GM23338 (cell line): ENCODE measurements at regions not wholly inside any gene's neighbourhood (a gene's known extent, or its start where the extent isn't known, plus 50 kb on each side); places are given as distances from the start of the nearest gene placed in this dataset.

Experiments used
- ATAC-seq: fragments of 200-7000 bp; cut with Tn5 transposase; 3 replicates; pipeline ENCODE4 v1.9.1; 2020
- DNase-seq: peaks from one replicate; pipeline ENCODE4 v3.0.0-alpha.2; 2015; ENCODE audit warnings: low spot score
- H2AFZ ChIP-seq: fragments of 200-600 bp; sonication (generic); 2 replicates; pipeline ENCODE4 v1.8.0; 2016; ENCODE audit warnings: antibody characterized with exemption, mild to moderate bottlenecking, moderate library complexity
- H3F3A ChIP-seq: fragments of 200-600 bp; sonication (generic); replicated peaks from 2 replicates; pipeline ENCODE4 v1.8.0; 2017; ENCODE audit warnings: antibody characterized with exemption, mixed run types, low read depth
- H3K27ac ChIP-seq: fragments of 200-600 bp; sonication (generic); 2 replicates; pipeline ENCODE4 v1.6.1; 2016; ENCODE audit warnings: low read depth
- H3K27me3 ChIP-seq: fragments of 200-600 bp; sonication (generic); 2 replicates; pipeline ENCODE4 v1.8.0; 2016; ENCODE audit warnings: mild to moderate bottlenecking, mixed run types, moderate library complexity; ENCODE audit not compliant: insufficient read depth
- H3K36me3 ChIP-seq: fragments of 200-600 bp; sonication (generic); 2 replicates; pipeline ENCODE4 v1.8.0; 2016; ENCODE audit warnings: mild to moderate bottlenecking; ENCODE audit not compliant: insufficient read depth
- H3K4me1 ChIP-seq: fragments of 200-600 bp; sonication (generic); 2 replicates; pipeline ENCODE4 v1.8.0; 2016; ENCODE audit warnings: mild to moderate bottlenecking, moderate library complexity; ENCODE audit not compliant: insufficient read depth
- H3K4me2 ChIP-seq: fragments of 200-600 bp; sonication (generic); 2 replicates; pipeline ENCODE4 v1.7.1; 2017; ENCODE audit warnings: mixed run types
- H3K4me3 ChIP-seq: fragments of 200-600 bp; sonication (generic); 2 replicates; pipeline ENCODE4 v1.6.1; 2016; ENCODE audit warnings: mixed run types
- H3K79me2 ChIP-seq: fragments of 200-600 bp; sonication (generic); replicated peaks from 2 replicates; pipeline ENCODE4 v1.8.0; 2017; ENCODE audit warnings: mild to moderate bottlenecking; ENCODE audit not compliant: insufficient read depth
- H3K9me2 ChIP-seq: fragments of 200-600 bp; sonication (generic); 2 replicates; pipeline ENCODE4 v1.8.0; 2017; ENCODE audit not compliant: insufficient read depth
- H4K20me1 ChIP-seq: fragments of 200-600 bp; sonication (generic); replicated peaks from 2 replicates; pipeline ENCODE4 v1.8.0; 2017; ENCODE audit warnings: mild to moderate bottlenecking; ENCODE audit not compliant: insufficient read depth
- H3K27ac Mint-ChIP-seq: 2 replicates; pipeline ENCODE4 v1.8.0; 2020; ENCODE audit warnings: inconsistent platforms, mild to moderate bottlenecking, moderate library complexity, mixed read lengths
- H3K27me3 Mint-ChIP-seq: 3 replicates; pipeline ENCODE4 v1.8.0; 2022; ENCODE audit warnings: low read depth, mild to moderate bottlenecking, moderate library complexity, mixed read lengths, inconsistent platforms; ENCODE audit not compliant: insufficient read depth, poor library complexity
- H3K36me3 Mint-ChIP-seq: 3 replicates; pipeline ENCODE4 v1.8.0; 2021; ENCODE audit warnings: low read depth, mild to moderate bottlenecking, inconsistent platforms, moderate library complexity, mixed read lengths
- H3K4me1 Mint-ChIP-seq: 3 replicates; pipeline ENCODE4 v1.8.0; 2020; ENCODE audit warnings: mild to moderate bottlenecking, inconsistent platforms, mixed read lengths
- H3K4me3 Mint-ChIP-seq: 3 replicates; pipeline ENCODE4 v1.8.0; 2021; ENCODE audit warnings: moderate library complexity, mild to moderate bottlenecking, inconsistent platforms, mixed read lengths
- H3K9me3 Mint-ChIP-seq: 3 replicates; pipeline ENCODE4 v1.8.0; 2020; ENCODE audit warnings: moderate library complexity, mild to moderate bottlenecking, inconsistent platforms, mixed read lengths
- CREB1 ChIP-seq: fragments of 250-450 bp; sonication (Bioruptor Pico); IDR thresholded peaks from 2 replicates; pipeline ENCODE4 v1.5.0; 2020; ENCODE audit warnings: low read depth, mild to moderate bottlenecking, moderate library complexity
- EZH2 ChIP-seq: fragments of 200-600 bp; sonication (generic); IDR thresholded peaks from one replicate; pipeline ENCODE4 v1.8.0; 2017; ENCODE audit warnings: antibody characterized with exemption, mild to moderate bottlenecking, low read depth; ENCODE audit not compliant: unreplicated experiment
- JUNB ChIP-seq: IDR thresholded peaks from one replicate; pipeline ENCODE4 v1.6.1; 2016; ENCODE audit warnings: antibody characterized with exemption; ENCODE audit not compliant: unreplicated experiment
- NANOG ChIP-seq: IDR thresholded peaks from 2 replicates; pipeline ENCODE4 v1.6.1; 2016; ENCODE audit warnings: antibody characterized with exemption, borderline replicate concordance
- POLR2AphosphoS5 ChIP-seq: IDR thresholded peaks from 2 replicates; pipeline ENCODE4 v1.6.1; 2016; ENCODE audit warnings: antibody characterized with exemption, low read depth
- STAT1 ChIP-seq: IDR thresholded peaks from one replicate; pipeline ENCODE4 v1.6.1; 2016; ENCODE audit warnings: antibody characterized with exemption; ENCODE audit not compliant: unreplicated experiment
- ZNF114 ChIP-seq: fragments of 250-450 bp; sonication (Bioruptor Pico); IDR thresholded peaks from 2 replicates; pipeline ENCODE4 v1.5.0; 2020; ENCODE audit warnings: mild to moderate bottlenecking, moderate library complexity
- ZNF331 ChIP-seq: fragments of 250-450 bp; sonication (Bioruptor Pico); IDR thresholded peaks from 2 replicates; pipeline ENCODE4 v1.5.0; 2020; ENCODE audit warnings: low read depth, mild to moderate bottlenecking, moderate library complexity
- TF ChIP-seq, protein P1 (sequence below): IDR thresholded peaks from 2 replicates; pipeline ENCODE4 v1.6.1; 2016; ENCODE audit warnings: antibody characterized with exemption
- TF ChIP-seq, protein P2 (sequence below): fragments of 250-450 bp; sonication (Bioruptor Pico); IDR thresholded peaks from 2 replicates; pipeline ENCODE4 v1.5.0; 2020; ENCODE audit warnings: mild to moderate bottlenecking, moderate library complexity
- TF ChIP-seq, protein P3 (sequence below), 2 experiments: fragments of 200-600 bp in 1 of 2; sonication (generic) in 1 of 2; conservative IDR thresholded peaks; 2 replicates each; pipeline versions ENCODE4 v1.5.1 to v1.6.1; 2016 to 2017; ENCODE audit warnings: antibody characterized with exemption in 2 of 2, low read depth in 2 of 2, mild to moderate bottlenecking in 2 of 2, moderate library complexity in 1 of 2

DNA sequence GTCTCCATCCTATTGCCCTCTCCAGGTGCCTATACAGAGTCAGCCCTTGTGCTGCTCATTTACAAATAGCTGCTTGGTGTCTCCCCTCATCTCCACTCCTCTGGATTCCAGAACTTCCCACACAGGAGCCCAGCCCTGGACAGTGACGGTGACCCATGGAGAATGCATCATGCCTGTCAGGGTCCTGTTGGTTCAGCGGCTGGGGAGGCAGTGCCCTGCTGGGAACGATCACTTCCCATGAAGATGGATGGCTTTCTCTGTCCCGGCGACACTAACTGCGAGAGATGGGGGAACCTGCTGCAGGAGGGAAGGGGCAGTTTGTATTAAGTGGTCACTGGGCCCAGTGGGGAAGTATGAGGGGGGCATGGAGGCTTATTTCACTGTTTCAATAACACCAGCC lies 395.0 kb upstream of the TBX3 start:
- Histone ChIP-seq H3F3A (no peaks in the 10 kb centered on the region), H4K20me1 (no peaks in the 10 kb centered on the region), H3K4me1 (no peaks in the 10 kb centered on the region), H3K27ac (no peak overlapping the region), H3K27me3 (no peaks in the 10 kb centered on the region), H3K79me2 (no peaks in the 10 kb centered on the region), H3K4me2 (no peak overlapping the region), H3K9me2 (peaks cover 7% of the 10 kb centered on the region), H3K36me3 (no peaks in the 10 kb centered on the region), H2AFZ (no peak overlapping the region), H3K4me3 (no peak overlapping the region)
- H3K4me1 Mint-ChIP-seq = no peaks in the 10 kb centered on the region
- H3K27me3 Mint-ChIP-seq = peaks cover 4% of the 10 kb centered on the region
- ATAC-seq = no peak
- no peaks in the 10 kb centered on the region for H3K36me3 Mint-ChIP-seq
- H3K9me3 Mint-ChIP-seq = no peaks in the 10 kb centered on the region
- TF ChIP-seq JUNB = no peak
- no peak for TF ChIP-seq STAT1
- no peak for TF ChIP-seq NANOG
- TF ChIP-seq, protein P1, sequence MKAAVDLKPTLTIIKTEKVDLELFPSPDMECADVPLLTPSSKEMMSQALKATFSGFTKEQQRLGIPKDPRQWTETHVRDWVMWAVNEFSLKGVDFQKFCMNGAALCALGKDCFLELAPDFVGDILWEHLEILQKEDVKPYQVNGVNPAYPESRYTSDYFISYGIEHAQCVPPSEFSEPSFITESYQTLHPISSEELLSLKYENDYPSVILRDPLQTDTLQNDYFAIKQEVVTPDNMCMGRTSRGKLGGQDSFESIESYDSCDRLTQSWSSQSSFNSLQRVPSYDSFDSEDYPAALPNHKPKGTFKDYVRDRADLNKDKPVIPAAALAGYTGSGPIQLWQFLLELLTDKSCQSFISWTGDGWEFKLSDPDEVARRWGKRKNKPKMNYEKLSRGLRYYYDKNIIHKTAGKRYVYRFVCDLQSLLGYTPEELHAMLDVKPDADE = no peak
- no peak for TF ChIP-seq POLR2AphosphoS5
- TF ChIP-seq, protein P2, sequence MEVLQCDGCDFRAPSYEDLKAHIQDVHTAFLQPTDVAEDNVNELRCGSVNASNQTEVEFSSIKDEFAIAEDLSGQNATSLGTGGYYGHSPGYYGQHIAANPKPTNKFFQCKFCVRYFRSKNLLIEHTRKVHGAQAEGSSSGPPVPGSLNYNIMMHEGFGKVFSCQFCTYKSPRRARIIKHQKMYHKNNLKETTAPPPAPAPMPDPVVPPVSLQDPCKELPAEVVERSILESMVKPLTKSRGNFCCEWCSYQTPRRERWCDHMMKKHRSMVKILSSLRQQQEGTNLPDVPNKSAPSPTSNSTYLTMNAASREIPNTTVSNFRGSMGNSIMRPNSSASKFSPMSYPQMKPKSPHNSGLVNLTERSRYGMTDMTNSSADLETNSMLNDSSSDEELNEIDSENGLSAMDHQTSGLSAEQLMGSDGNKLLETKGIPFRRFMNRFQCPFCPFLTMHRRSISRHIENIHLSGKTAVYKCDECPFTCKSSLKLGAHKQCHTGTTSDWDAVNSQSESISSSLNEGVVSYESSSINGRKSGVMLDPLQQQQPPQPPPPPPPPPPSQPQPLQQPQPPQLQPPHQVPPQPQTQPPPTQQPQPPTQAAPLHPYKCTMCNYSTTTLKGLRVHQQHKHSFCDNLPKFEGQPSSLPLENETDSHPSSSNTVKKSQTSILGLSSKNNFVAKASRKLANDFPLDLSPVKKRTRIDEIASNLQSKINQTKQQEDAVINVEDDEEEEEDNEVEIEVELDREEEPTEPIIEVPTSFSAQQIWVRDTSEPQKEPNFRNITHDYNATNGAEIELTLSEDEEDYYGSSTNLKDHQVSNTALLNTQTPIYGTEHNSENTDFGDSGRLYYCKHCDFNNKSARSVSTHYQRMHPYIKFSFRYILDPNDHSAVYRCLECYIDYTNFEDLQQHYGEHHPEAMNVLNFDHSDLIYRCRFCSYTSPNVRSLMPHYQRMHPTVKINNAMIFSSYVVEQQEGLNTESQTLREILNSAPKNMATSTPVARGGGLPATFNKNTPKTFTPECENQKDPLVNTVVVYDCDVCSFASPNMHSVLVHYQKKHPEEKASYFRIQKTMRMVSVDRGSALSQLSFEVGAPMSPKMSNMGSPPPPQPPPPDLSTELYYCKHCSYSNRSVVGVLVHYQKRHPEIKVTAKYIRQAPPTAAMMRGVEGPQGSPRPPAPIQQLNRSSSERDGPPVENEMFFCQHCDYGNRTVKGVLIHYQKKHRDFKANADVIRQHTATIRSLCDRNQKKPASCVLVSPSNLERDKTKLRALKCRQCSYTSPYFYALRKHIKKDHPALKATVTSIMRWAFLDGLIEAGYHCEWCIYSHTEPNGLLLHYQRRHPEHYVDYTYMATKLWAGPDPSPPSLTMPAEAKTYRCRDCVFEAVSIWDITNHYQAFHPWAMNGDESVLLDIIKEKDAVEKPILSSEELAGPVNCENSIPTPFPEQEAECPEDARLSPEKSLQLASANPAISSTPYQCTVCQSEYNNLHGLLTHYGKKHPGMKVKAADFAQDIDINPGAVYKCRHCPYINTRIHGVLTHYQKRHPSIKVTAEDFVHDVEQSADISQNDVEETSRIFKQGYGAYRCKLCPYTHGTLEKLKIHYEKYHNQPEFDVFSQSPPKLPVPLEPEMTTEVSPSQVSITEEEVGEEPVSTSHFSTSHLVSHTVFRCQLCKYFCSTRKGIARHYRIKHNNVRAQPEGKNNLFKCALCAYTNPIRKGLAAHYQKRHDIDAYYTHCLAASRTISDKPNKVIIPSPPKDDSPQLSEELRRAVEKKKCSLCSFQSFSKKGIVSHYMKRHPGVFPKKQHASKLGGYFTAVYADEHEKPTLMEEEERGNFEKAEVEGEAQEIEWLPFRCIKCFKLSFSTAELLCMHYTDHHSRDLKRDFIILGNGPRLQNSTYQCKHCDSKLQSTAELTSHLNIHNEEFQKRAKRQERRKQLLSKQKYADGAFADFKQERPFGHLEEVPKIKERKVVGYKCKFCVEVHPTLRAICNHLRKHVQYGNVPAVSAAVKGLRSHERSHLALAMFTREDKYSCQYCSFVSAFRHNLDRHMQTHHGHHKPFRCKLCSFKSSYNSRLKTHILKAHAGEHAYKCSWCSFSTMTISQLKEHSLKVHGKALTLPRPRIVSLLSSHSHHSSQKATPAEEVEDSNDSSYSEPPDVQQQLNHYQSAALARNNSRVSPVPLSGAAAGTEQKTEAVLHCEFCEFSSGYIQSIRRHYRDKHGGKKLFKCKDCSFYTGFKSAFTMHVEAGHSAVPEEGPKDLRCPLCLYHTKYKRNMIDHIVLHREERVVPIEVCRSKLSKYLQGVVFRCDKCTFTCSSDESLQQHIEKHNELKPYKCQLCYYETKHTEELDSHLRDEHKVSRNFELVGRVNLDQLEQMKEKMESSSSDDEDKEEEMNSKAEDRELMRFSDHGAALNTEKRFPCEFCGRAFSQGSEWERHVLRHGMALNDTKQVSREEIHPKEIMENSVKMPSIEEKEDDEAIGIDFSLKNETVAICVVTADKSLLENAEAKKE = no peak
- TF ChIP-seq EZH2 = no peak
- no peak for TF ChIP-seq ZNF331
- TF ChIP-seq, protein P3, sequence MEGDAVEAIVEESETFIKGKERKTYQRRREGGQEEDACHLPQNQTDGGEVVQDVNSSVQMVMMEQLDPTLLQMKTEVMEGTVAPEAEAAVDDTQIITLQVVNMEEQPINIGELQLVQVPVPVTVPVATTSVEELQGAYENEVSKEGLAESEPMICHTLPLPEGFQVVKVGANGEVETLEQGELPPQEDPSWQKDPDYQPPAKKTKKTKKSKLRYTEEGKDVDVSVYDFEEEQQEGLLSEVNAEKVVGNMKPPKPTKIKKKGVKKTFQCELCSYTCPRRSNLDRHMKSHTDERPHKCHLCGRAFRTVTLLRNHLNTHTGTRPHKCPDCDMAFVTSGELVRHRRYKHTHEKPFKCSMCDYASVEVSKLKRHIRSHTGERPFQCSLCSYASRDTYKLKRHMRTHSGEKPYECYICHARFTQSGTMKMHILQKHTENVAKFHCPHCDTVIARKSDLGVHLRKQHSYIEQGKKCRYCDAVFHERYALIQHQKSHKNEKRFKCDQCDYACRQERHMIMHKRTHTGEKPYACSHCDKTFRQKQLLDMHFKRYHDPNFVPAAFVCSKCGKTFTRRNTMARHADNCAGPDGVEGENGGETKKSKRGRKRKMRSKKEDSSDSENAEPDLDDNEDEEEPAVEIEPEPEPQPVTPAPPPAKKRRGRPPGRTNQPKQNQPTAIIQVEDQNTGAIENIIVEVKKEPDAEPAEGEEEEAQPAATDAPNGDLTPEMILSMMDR (conservative IDR thresholded peaks at IDR 0.05; ENCODE audit: low read depth in 2 of 2) = no peak
- no peak for TF ChIP-seq ZNF114 (CRISPR knock-in tag)
- TF ChIP-seq CREB1 = no peak
- no peak overlapping the region for H3K27ac Mint-ChIP-seq
- no peak overlapping the region for H3K4me3 Mint-ChIP-seq
- no peak for DNase-seq
